ENCODE measurements at regions not wholly inside any gene's neighbourhood (a gene's known extent, or its start where the extent isn't known, plus 50 kb on each side); places are given as distances from the start of the nearest gene placed in this dataset.

GRCh38 chrX:7220121-7220520 lies 72.2 kb upstream of the PUDP start:
- dilution Hi-C loops (cut with MboI; ENCODE audit: extremely low pct_ligation_motif_present, low sequenced_read_pairs): no loop called here
- Histone ChIP-seq H4K20me1 (replicated peaks; ENCODE audit: control insufficient read depth, extremely low read depth, insufficient read depth, low read length) (no peaks in the 10 kb centered on the region), H3K9ac (replicated peaks; ENCODE audit: extremely low read depth, insufficient read depth, low read length) (no peak overlapping the region), H3K27ac (ENCODE audit: insufficient read depth, low read depth, low read length) (no peak overlapping the region), H3K9me3 (replicated peaks; ENCODE audit: control insufficient read depth, insufficient read depth, low read length) (no peaks in the 10 kb centered on the region), H3K79me2 (ENCODE audit: control insufficient read depth, insufficient read depth, low read length) (no peaks in the 10 kb centered on the region), H3K4me3 (replicated peaks in 1 of 3; ENCODE audit: insufficient read depth in 1 of 3, low read depth in 1 of 3, low read length in 3 of 3) (no peak overlapping the region), H3K36me3 (ENCODE audit: control insufficient read depth in 2 of 2, extremely low read depth in 1 of 2, insufficient read depth in 2 of 2, low read length in 2 of 2) (no peaks in the 10 kb centered on the region), H3K27me3 (ENCODE audit: control insufficient read depth in 2 of 2, insufficient read depth in 2 of 2, low read length in 2 of 2) (no peaks in the 10 kb centered on the region), H3K4me2 (ENCODE audit: insufficient read depth, low read length) (no peak overlapping the region), H3K4me1 (ENCODE audit: control insufficient read depth, extremely low read depth, insufficient read depth, low read length) (no peaks in the 10 kb centered on the region), H2AFZ (ENCODE audit: low read depth, low read length) (no peak overlapping the region), H3K9me1 (replicated peaks; ENCODE audit: control insufficient read depth, extremely low read depth, insufficient read depth, low read length) (no peaks in the 10 kb centered on the region)
- POLR2A ChIA-PET: no interaction called here
- TF ChIP-seq EZH2 (IDR thresholded peaks at IDR 0.05; ENCODE audit: borderline replicate concordance, low read depth, low read length, severe bottlenecking): no peak
- no peak for TF ChIP-seq GATA2 (IDR thresholded peaks at IDR 0.05; ENCODE audit: insufficient read depth, insufficient read length, low read depth, low read length)
- intact Hi-C loops (cut with micrococcal nuclease): no loop called here
- BruUV-seq (replicated peaks): no TSS peak
- CTCF ChIA-PET: no interaction called here
- no peak for DNase-seq (ENCODE audit: low read depth, low spot score)
- no peak for FAIRE-seq

GRCh38 chrX:7219153-7219705 lies 71.3 kb upstream of the PUDP start:
- FAIRE-seq: no peak
- Histone ChIP-seq H3K4me3 (replicated peaks in 1 of 3; ENCODE audit: insufficient read depth in 1 of 3, low read depth in 1 of 3, low read length in 3 of 3) (no peak overlapping the region), H3K9ac (replicated peaks; ENCODE audit: extremely low read depth, insufficient read depth, low read length) (no peak overlapping the region), H3K9me3 (replicated peaks; ENCODE audit: control insufficient read depth, insufficient read depth, low read length) (no peaks in the 10 kb centered on the region), H3K4me2 (ENCODE audit: insufficient read depth, low read length) (no peak overlapping the region), H2AFZ (ENCODE audit: low read depth, low read length) (no peak overlapping the region), H3K27ac (ENCODE audit: insufficient read depth, low read depth, low read length) (no peak overlapping the region), H3K4me1 (ENCODE audit: control insufficient read depth, extremely low read depth, insufficient read depth, low read length) (no peaks in the 10 kb centered on the region), H4K20me1 (replicated peaks; ENCODE audit: control insufficient read depth, extremely low read depth, insufficient read depth, low read length) (no peaks in the 10 kb centered on the region), H3K79me2 (ENCODE audit: control insufficient read depth, insufficient read depth, low read length) (no peaks in the 10 kb centered on the region), H3K27me3 (ENCODE audit: control insufficient read depth in 2 of 2, insufficient read depth in 2 of 2, low read length in 2 of 2) (no peaks in the 10 kb centered on the region), H3K36me3 (ENCODE audit: control insufficient read depth in 2 of 2, extremely low read depth in 1 of 2, insufficient read depth in 2 of 2, low read length in 2 of 2) (no peaks in the 10 kb centered on the region), H3K9me1 (replicated peaks; ENCODE audit: control insufficient read depth, extremely low read depth, insufficient read depth, low read length) (no peaks in the 10 kb centered on the region)
- dilution Hi-C loops (cut with MboI; ENCODE audit: extremely low pct_ligation_motif_present, low sequenced_read_pairs) (no loop called here), intact Hi-C loops (cut with micrococcal nuclease) (no loop called here)
- ChIA-PET CTCF (no interaction called here), POLR2A (no interaction called here)
- no peak for DNase-seq (ENCODE audit: low read depth, low spot score)
- BruUV-seq (replicated peaks): no TSS peak
- TF ChIP-seq GATA2 (IDR thresholded peaks at IDR 0.05; ENCODE audit: insufficient read depth, insufficient read length, low read depth, low read length): no peak
